ENCODE measurements at regions not wholly inside any gene's neighbourhood (a gene's known extent, or its start where the extent isn't known, plus 50 kb on each side); places are given as distances from the start of the nearest gene placed in this dataset.

- Histone ChIP-seq H3K79me2 (ENCODE audit: control insufficient read depth, insufficient read depth, low read length) (no peaks in the 10 kb centered on the region), H3K4me1 (ENCODE audit: control insufficient read depth, extremely low read depth, insufficient read depth, low read length) (no peaks in the 10 kb centered on the region), H3K9ac (ENCODE audit: control insufficient read depth, extremely low read depth, insufficient read depth, low read length) (no peak overlapping the region), H2AFZ (ENCODE audit: control insufficient read depth, low read length) (no peak overlapping the region), H3K27me3 (ENCODE audit: control insufficient read depth, extremely low read depth, insufficient read depth, low read length) (no peaks in the 10 kb centered on the region), H3K36me3 (ENCODE audit: control insufficient read depth in 2 of 2, extremely low read depth in 1 of 2, insufficient read depth in 2 of 2, low read length in 2 of 2) (no peaks in the 10 kb centered on the region), H3K9me1 (ENCODE audit: control insufficient read depth, extremely low read depth, insufficient read depth, low read length) (no peaks in the 10 kb centered on the region), H3K4me2 (ENCODE audit: control insufficient read depth, extremely low read depth, insufficient read depth, low read depth, low read length) (no peak overlapping the region), H3K4me3 (ENCODE audit: control insufficient read depth in 2 of 3, extremely low read depth in 1 of 3, insufficient read depth in 2 of 3, low read depth in 1 of 3, low read length in 3 of 3) (no peak overlapping the region), H3K9me3 (ENCODE audit: control insufficient read depth, low read depth, low read length) (no peaks in the 10 kb centered on the region), H4K20me1 (ENCODE audit: control insufficient read depth, extremely low read depth, insufficient read depth, low read length) (no peaks in the 10 kb centered on the region), H3K27ac (ENCODE audit: control insufficient read depth, insufficient read depth, low read length) (no peak overlapping the region)
- dilution Hi-C loops (cut with MboI; ENCODE audit: extremely low pct_ligation_motif_present, low sequenced_read_pairs) = no loop called here
- DNase-seq (ENCODE audit: low read depth, low spot score) (no peak), FAIRE-seq (no peak)
- TF ChIP-seq CTCF (optimal IDR thresholded peaks at IDR 0.05 in 1 of 3, IDR thresholded peaks at IDR 0.05 in 1 of 3, conservative IDR thresholded peaks at IDR 0.05 in 1 of 3; ENCODE audit: extremely low read depth in 1 of 3, insufficient read depth in 2 of 3, low read length in 3 of 3) = no peak
- no peak for TF ChIP-seq EZH2 (IDR thresholded peaks at IDR 0.05; ENCODE audit: low read length)
Observed at GRCh38 chr5:165722401-165722800, 2217.0 kb downstream of the MAT2B start.

- no peak overlapping the region for H2AFZ ChIP-seq (ENCODE audit: control insufficient read depth, low read length)
- H3K4me3 ChIP-seq (ENCODE audit: control insufficient read depth in 2 of 3, extremely low read depth in 1 of 3, insufficient read depth in 2 of 3, low read depth in 1 of 3, low read length in 3 of 3) = no peak overlapping the region
- H3K9me3 ChIP-seq (ENCODE audit: control insufficient read depth, low read depth, low read length) = no peaks in the 10 kb centered on the region
- no peaks in the 10 kb centered on the region for H3K27me3 ChIP-seq (ENCODE audit: control insufficient read depth, extremely low read depth, insufficient read depth, low read length)
- H4K20me1 ChIP-seq (ENCODE audit: control insufficient read depth, extremely low read depth, insufficient read depth, low read length) = no peaks in the 10 kb centered on the region
- H3K9me1 ChIP-seq (ENCODE audit: control insufficient read depth, extremely low read depth, insufficient read depth, low read length) = no peaks in the 10 kb centered on the region
- no peak for DNase-seq (ENCODE audit: low read depth, low spot score)
- H3K79me2 ChIP-seq (ENCODE audit: control insufficient read depth, insufficient read depth, low read length) = no peaks in the 10 kb centered on the region
- H3K4me2 ChIP-seq (ENCODE audit: control insufficient read depth, extremely low read depth, insufficient read depth, low read depth, low read length) = no peak overlapping the region
- H3K27ac ChIP-seq (ENCODE audit: control insufficient read depth, insufficient read depth, low read length) = no peak overlapping the region
- no peaks in the 10 kb centered on the region for H3K36me3 ChIP-seq (ENCODE audit: control insufficient read depth in 2 of 2, extremely low read depth in 1 of 2, insufficient read depth in 2 of 2, low read length in 2 of 2)
- no peak for TF ChIP-seq EZH2 (IDR thresholded peaks at IDR 0.05; ENCODE audit: low read length)
- TF ChIP-seq CTCF (optimal IDR thresholded peaks at IDR 0.05 in 1 of 3, IDR thresholded peaks at IDR 0.05 in 1 of 3, conservative IDR thresholded peaks at IDR 0.05 in 1 of 3; ENCODE audit: extremely low read depth in 1 of 3, insufficient read depth in 2 of 3, low read length in 3 of 3) = no peak
- dilution Hi-C loops (cut with MboI; ENCODE audit: extremely low pct_ligation_motif_present, low sequenced_read_pairs) = no loop called here
- no peaks in the 10 kb centered on the region for H3K4me1 ChIP-seq (ENCODE audit: control insufficient read depth, extremely low read depth, insufficient read depth, low read length)
- H3K9ac ChIP-seq (ENCODE audit: control insufficient read depth, extremely low read depth, insufficient read depth, low read length) = no peak overlapping the region
- FAIRE-seq = no peak
Observed at GRCh38 chr5:165723931-165724330, 2218.5 kb downstream of the MAT2B start.

Data from keratinocyte (primary cell).